WI38 (cell line): ENCODE measurements at regions not wholly inside any gene's neighbourhood (a gene's known extent, or its start where the extent isn't known, plus 50 kb on each side); places are given as distances from the start of the nearest gene placed in this dataset.

Experiments
- H3K4me3 ChIP-seq: 2 replicates; pipeline ENCODE4 v1.5.1; 2011; ENCODE audit warnings: low read depth, mild to moderate bottlenecking, control low read depth, low read length
- CTCF ChIP-seq: IDR thresholded peaks from 2 replicates; pipeline ENCODE4 v1.5.1; 2012; ENCODE audit warnings: low read depth, mild to moderate bottlenecking, control low read depth, low read length

- TF ChIP-seq CTCF = no peak
- H3K4me3 ChIP-seq = no peak overlapping the region
These were observed 122.6 kb upstream of the TWIST2 start for GRCh38 chr2:238725298-238725697.

- no peak overlapping the region for H3K4me3 ChIP-seq
- no peak for TF ChIP-seq CTCF
These were observed 121.0 kb upstream of the TWIST2 start for GRCh38 chr2:238726670-238727584.

GRCh38 chr2:238727585-238728329, 120.1 kb upstream of the TWIST2 start:
- TF ChIP-seq CTCF = no peak
- no peak overlapping the region for H3K4me3 ChIP-seq

GRCh38 chr2:238728330-238729260, 119.3 kb upstream of the TWIST2 start:
- no peak overlapping the region for H3K4me3 ChIP-seq
- no peak for TF ChIP-seq CTCF

- TF ChIP-seq CTCF = no peak
- no peak overlapping the region for H3K4me3 ChIP-seq
These were observed 118.5 kb upstream of the TWIST2 start for GRCh38 chr2:238729261-238729935.

GRCh38 chr2:238730001-238730669, 117.8 kb upstream of the TWIST2 start:
- no peak overlapping the region for H3K4me3 ChIP-seq
- TF ChIP-seq CTCF = no peak
